Psoas muscle (tissue), 7 donors: ENCODE measurements at regions not wholly inside any gene's neighbourhood (a gene's known extent, or its start where the extent isn't known, plus 50 kb on each side); places are given as distances from the start of the nearest gene placed in this dataset.
"Not testable (repeated sequence)": the region's sequence is repeated elsewhere in the genome, so short reads cannot be mapped to it uniquely, and the experiment has no call there.

Experiments
- ATAC-seq, 4 donors: fragments of 200-7000 bp; cut with Tn5 transposase; one replicate each; pipeline ENCODE4 v1.9.1; 2020; ENCODE audit warnings: moderate library complexity in 3 of 4, mild to moderate bottlenecking in 2 of 4
- DNase-seq, 2 donors: peaks; one replicate each; pipeline ENCODE4 v3.0.0-alpha.2; 2020
- H3K27ac ChIP-seq: fragments of 200-600 bp; one replicate; pipeline ENCODE4 v1.8.0; 2022
- H3K27me3 ChIP-seq, 3 donors: fragments of 200-600 bp in 1 of 3; one replicate each; pipeline versions ENCODE4 v1.6.1 to v1.8.0; 2013 to 2022; ENCODE audit warnings: low read length in 2 of 3, mild to moderate bottlenecking in 2 of 3, moderate library complexity in 1 of 3; ENCODE audit not compliant: insufficient read depth in 3 of 3
- H3K36me3 ChIP-seq, 2 donors: fragments of 200-600 bp in 1 of 2; one replicate each; pipeline versions ENCODE4 v1.6.1 to v1.8.0; 2013 to 2022; ENCODE audit warnings: low read depth in 1 of 2, mild to moderate bottlenecking in 1 of 2, moderate library complexity in 1 of 2; ENCODE audit not compliant: insufficient read depth in 1 of 2
- H3K4me1 ChIP-seq: fragments of 200-600 bp; one replicate; pipeline ENCODE4 v1.8.0; 2022
- H3K4me3 ChIP-seq: fragments of 200-600 bp; one replicate; pipeline ENCODE4 v1.8.0; 2022; ENCODE audit warnings: mild to moderate bottlenecking
- H3K9me3 ChIP-seq: fragments of 200-600 bp; one replicate; pipeline ENCODE4 v1.8.0; 2022
- WGBS, 3 donors: extraction: QIAGEN DNeasy Blood & Tissue Kit; methylation state at CpG; one replicate each; pipeline versions ENCODE4 v1.1.6 to v1.1.7; 2013; 5-methylcytosine and 5-hydroxymethylcytosine counted together
- intact Hi-C, 2 donors: fragments of 100-400 bp; cut with DNase I; formaldehyde crosslinking; loops; one replicate each; pipeline versions ENCODE4 v1.11.0 to v1.14.2; 2022
- TF ChIP-seq, protein P1 (sequence below): fragments of 200-600 bp; IDR thresholded peaks from one replicate; pipeline ENCODE4 v1.8.0; 2022; ENCODE audit warnings: antibody characterized with exemption
- donor health status: healthy with polysubstance abuse.
- donor health status: DM: no; HTN: no; CAD: no; lungs with moderate emphysema.
- donor health status: Bipolar disorder and iron deficiency.
- donor health status: healthy.
- donor health status: DM: yes; HTN: yes; CAD: no.
- donor health status: DM: no; HTN: no; CAD: no.
- donor health status: DM: yes; HTN: yes; CAD: no.

- Histone ChIP-seq H3K4me3 (no peak overlapping the region), H3K36me3 (no peaks in the 10 kb centered on the region), H3K4me1 (no peaks in the 10 kb centered on the region), H3K27ac (no peak overlapping the region), H3K27me3 (no peaks in the 10 kb centered on the region), H3K9me3 (no peaks in the 10 kb centered on the region)
- no peak for DNase-seq
- intact Hi-C loops = no loop called here
- ATAC-seq = no peak
- TF ChIP-seq, protein P1, sequence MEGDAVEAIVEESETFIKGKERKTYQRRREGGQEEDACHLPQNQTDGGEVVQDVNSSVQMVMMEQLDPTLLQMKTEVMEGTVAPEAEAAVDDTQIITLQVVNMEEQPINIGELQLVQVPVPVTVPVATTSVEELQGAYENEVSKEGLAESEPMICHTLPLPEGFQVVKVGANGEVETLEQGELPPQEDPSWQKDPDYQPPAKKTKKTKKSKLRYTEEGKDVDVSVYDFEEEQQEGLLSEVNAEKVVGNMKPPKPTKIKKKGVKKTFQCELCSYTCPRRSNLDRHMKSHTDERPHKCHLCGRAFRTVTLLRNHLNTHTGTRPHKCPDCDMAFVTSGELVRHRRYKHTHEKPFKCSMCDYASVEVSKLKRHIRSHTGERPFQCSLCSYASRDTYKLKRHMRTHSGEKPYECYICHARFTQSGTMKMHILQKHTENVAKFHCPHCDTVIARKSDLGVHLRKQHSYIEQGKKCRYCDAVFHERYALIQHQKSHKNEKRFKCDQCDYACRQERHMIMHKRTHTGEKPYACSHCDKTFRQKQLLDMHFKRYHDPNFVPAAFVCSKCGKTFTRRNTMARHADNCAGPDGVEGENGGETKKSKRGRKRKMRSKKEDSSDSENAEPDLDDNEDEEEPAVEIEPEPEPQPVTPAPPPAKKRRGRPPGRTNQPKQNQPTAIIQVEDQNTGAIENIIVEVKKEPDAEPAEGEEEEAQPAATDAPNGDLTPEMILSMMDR = no peak
- WGBS, 3 donors = 89 to 97% (median 95%) methylated on average over 2 of the region's 2 CpGs
Measured at GRCh38 chr17:70588003-70588402, 418.7 kb downstream of the KCNJ2 start.

DNA sequence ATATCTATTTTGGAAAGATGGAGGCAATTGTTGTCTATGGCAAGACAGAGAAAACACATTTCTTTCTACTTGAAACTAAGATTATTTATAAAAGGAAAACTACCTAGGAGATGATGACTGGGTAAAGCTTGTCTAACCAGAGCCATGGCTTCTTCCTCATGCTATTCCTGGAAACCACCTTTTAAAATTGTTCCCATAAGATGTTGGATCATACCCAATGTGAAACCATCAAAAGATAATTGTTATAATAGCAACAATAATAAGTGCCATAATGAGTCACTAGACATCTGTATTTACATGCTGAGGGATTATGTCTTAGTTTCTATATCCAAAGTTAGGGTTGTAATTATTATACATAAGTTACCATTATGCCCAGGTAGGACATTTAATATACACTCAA lies 428.4 kb downstream of the KCNJ2 start:
- Histone ChIP-seq H3K27me3 (no peaks in the 10 kb centered on the region), H3K27ac (no peak overlapping the region), H3K9me3 (no peaks in the 10 kb centered on the region), H3K4me3 (no peak overlapping the region), H3K4me1 (no peaks in the 10 kb centered on the region), H3K36me3 (no peaks in the 10 kb centered on the region)
- no peak for ATAC-seq
- intact Hi-C loops = no loop called here
- no peak for DNase-seq
- TF ChIP-seq, protein P1 = no peak

GRCh38 chr17:70599198-70599597 lies 429.9 kb downstream of the KCNJ2 start:
- no peak for ATAC-seq
- Histone ChIP-seq H3K27me3 (no peaks in the 10 kb centered on the region), H3K9me3 (no peaks in the 10 kb centered on the region), H3K36me3 (no peaks in the 10 kb centered on the region), H3K4me3 (no peak overlapping the region), H3K4me1 (no peaks in the 10 kb centered on the region), H3K27ac (no peak overlapping the region)
- intact Hi-C loops = no loop called here
- TF ChIP-seq, protein P1 = no peak
- DNase-seq = no peak

DNA sequence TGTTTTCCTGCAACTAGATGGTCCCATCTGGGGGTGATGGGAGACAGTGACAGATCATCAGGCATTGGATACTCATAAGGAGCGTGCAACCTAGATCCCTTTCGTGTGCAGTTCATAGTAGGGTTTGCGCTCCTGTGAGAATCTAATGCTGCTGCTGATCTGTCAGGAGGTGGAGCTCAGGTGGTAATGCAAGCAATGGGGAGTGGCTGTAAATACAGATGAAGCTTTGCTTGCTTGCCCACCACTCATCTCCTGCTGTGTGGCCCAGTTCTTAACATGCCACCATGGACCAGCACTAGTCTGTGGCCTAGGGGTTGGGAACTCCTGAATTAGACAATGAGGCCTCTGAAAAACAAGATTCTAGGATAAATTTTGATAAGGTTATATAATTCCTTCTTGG lies 430.6 kb downstream of the KCNJ2 start:
- intact Hi-C loops, H3K36me3 ChIP-seq, H3K27me3 ChIP-seq, H3K4me3 ChIP-seq, H3K9me3 ChIP-seq, H3K4me1 ChIP-seq, H3K27ac ChIP-seq, DNase-seq, ATAC-seq: not testable (repeated sequence)
- WGBS, 3 donors = 96 to 97% (median 97%) methylated on average over 3 of the region's 3 CpGs

GRCh38 chr17:70603226-70603625 lies 433.9 kb downstream of the KCNJ2 start:
- WGBS, 3 donors = 82 to 95% (median 92%) methylated on average over 4 of the region's 4 CpGs
- Histone ChIP-seq H3K27me3 (no peaks in the 10 kb centered on the region), H3K4me1 (no peaks in the 10 kb centered on the region), H3K9me3 (no peaks in the 10 kb centered on the region), H3K4me3 (no peak overlapping the region), H3K36me3 (no peaks in the 10 kb centered on the region), H3K27ac (no peak overlapping the region)
- TF ChIP-seq, protein P1 = no peak
- intact Hi-C loops = no loop called here
- ATAC-seq (no peak), DNase-seq (no peak)
